Upper lobe of right lung (tissue), 1 donor: ENCODE measurements at regions not wholly inside any gene's neighbourhood (a gene's known extent, or its start where the extent isn't known, plus 50 kb on each side); places are given as distances from the start of the nearest gene placed in this dataset.

Source experiments
- ATAC-seq: fragments of 200-7000 bp; cut with Tn5 transposase; one replicate; pipeline ENCODE4 v1.9.1; 2020; ENCODE audit warnings: mild to moderate bottlenecking, moderate library complexity
- DNase-seq: peaks from one replicate; pipeline ENCODE4 v3.0.0-alpha.2; 2020
- H3K27ac ChIP-seq: fragments of 200-600 bp; one replicate; pipeline ENCODE4 v1.8.0; 2022
- H3K27me3 ChIP-seq: fragments of 200-600 bp; one replicate; pipeline ENCODE4 v1.8.0; 2022; ENCODE audit warnings: mild to moderate bottlenecking
- H3K36me3 ChIP-seq: fragments of 200-600 bp; one replicate; pipeline ENCODE4 v1.8.0; 2022
- H3K4me1 ChIP-seq: fragments of 200-600 bp; one replicate; pipeline ENCODE4 v1.8.0; 2022
- H3K4me3 ChIP-seq: fragments of 200-600 bp; one replicate; pipeline ENCODE4 v1.8.0; 2022; ENCODE audit warnings: mild to moderate bottlenecking
- H3K9me3 ChIP-seq: fragments of 200-600 bp; one replicate; pipeline ENCODE4 v1.8.0; 2022
- intact Hi-C: fragments of 100-400 bp; cut with DNase I; formaldehyde crosslinking; loops from one replicate; pipeline ENCODE4 v1.11.0; 2022
- TF ChIP-seq, protein P1 (sequence below): fragments of 200-600 bp; IDR thresholded peaks from one replicate; pipeline ENCODE4 v1.8.0; 2022; ENCODE audit warnings: antibody characterized with exemption
- donor health status: DM: no; HTN: yes; CAD: no; lungs with severe emphysema.

DNA sequence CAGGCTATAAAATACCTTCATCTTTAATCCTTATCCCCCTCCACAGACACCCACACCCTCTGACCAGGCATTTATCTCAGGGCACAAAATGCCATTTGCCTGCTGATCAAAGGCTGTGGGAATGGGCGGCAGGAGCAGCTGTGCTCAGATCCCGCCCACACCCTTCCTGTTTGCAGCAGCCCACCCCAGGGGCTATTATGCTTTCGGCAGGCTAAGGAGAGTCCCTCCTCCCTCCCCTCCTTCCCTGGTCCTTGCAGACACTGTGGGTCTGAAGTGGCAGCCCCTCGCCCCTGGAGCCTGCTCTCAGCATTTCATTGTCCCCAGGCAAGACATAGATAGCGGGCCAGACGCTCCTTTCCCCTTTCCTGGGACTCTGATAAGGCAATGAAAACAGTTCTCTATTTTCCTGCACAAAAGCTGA is 220.8 kb upstream of the HEY2 start:
- intact Hi-C loops = no loop called here

DNA sequence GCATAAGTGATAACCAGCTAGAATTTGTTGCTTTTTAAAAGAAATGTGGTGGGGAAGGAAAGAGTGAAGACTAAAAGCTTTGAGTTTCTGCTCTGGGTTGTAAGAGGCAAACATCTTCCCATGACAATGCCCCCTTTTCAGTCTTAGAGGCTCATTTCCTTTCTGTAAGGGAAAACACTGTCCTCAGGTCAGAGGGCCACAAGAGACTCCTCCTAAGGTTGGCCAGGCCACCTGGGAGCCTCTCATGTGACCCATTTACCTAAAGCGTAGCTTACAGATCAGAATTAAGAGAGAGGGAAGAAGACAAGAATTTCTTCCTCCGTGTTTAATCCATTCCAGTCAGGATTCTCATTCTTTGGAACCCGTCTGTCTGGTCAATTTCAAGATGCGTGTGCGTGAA is 220.4 kb upstream of the HEY2 start:
- intact Hi-C loops = no loop called here
- H3K36me3 ChIP-seq = no peaks in the 10 kb centered on the region

More for the DNA sequence above, 220.8 kb upstream of the HEY2 start:
- Histone ChIP-seq H3K27ac (no peak overlapping the region), H3K4me3 (no peak overlapping the region), H3K4me1 (no peaks in the 10 kb centered on the region), H3K9me3 (no peaks in the 10 kb centered on the region), H3K27me3 (peaks cover 12% of the 10 kb centered on the region), H3K36me3 (no peaks in the 10 kb centered on the region)
- TF ChIP-seq, protein P1, sequence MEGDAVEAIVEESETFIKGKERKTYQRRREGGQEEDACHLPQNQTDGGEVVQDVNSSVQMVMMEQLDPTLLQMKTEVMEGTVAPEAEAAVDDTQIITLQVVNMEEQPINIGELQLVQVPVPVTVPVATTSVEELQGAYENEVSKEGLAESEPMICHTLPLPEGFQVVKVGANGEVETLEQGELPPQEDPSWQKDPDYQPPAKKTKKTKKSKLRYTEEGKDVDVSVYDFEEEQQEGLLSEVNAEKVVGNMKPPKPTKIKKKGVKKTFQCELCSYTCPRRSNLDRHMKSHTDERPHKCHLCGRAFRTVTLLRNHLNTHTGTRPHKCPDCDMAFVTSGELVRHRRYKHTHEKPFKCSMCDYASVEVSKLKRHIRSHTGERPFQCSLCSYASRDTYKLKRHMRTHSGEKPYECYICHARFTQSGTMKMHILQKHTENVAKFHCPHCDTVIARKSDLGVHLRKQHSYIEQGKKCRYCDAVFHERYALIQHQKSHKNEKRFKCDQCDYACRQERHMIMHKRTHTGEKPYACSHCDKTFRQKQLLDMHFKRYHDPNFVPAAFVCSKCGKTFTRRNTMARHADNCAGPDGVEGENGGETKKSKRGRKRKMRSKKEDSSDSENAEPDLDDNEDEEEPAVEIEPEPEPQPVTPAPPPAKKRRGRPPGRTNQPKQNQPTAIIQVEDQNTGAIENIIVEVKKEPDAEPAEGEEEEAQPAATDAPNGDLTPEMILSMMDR = no peak
- DNase-seq = no peak
- ATAC-seq = no peak

DNA sequence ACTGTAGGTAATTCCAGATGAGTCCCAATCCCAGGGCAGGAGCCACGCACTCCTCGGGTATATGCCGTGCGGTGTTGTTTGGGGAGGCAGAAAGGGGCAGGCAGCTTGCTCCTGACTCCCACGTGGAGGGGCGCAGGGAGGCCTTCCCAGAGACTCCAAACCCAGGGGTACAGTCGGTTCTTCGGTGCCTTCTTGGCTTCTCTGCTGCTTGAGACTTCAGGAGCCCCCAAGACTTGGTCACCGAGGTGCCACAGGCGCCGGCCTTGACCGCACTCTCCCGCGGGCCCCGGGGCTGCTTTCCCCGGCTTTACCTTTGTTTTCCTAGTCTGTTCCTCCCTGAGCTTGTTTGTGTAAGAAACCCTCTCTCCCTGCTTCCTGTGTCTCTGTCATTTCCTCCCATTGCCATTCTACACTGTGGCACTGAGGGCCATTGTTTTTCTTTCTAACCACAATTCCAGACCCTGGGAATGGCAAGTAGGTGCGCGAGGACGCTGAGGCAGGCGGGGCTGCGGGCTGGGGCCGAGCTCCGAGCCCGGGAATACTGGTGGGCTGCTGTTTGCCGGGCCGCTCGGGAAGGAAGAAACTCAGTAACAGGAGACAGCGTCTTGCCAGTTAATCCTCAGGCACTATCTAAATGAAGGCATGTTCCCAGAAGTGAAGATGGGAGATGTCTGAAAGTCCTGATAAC is 215.6 kb upstream of the HEY2 start:
- Histone ChIP-seq H3K9me3 (no peaks in the 10 kb centered on the region), H3K27me3 (peaks cover 24% of the 10 kb centered on the region), H3K4me3 (no peak overlapping the region), H3K36me3 (no peaks in the 10 kb centered on the region), H3K27ac (no peak overlapping the region), H3K4me1 (no peaks in the 10 kb centered on the region)
- TF ChIP-seq, protein P1 = no peak
- intact Hi-C loops = no loop called here
- DNase-seq = no peak
- ATAC-seq = no peak

More for the DNA sequence above, 220.4 kb upstream of the HEY2 start:
- peaks cover 15% of the 10 kb centered on the region for H3K27me3 ChIP-seq
- DNase-seq = no peak
- H3K9me3 ChIP-seq = no peaks in the 10 kb centered on the region
- ATAC-seq = no peak
- no peaks in the 10 kb centered on the region for H3K4me1 ChIP-seq
- H3K4me3 ChIP-seq = no peak overlapping the region
- TF ChIP-seq, protein P1 = no peak
- H3K27ac ChIP-seq = no peak overlapping the region

DNA sequence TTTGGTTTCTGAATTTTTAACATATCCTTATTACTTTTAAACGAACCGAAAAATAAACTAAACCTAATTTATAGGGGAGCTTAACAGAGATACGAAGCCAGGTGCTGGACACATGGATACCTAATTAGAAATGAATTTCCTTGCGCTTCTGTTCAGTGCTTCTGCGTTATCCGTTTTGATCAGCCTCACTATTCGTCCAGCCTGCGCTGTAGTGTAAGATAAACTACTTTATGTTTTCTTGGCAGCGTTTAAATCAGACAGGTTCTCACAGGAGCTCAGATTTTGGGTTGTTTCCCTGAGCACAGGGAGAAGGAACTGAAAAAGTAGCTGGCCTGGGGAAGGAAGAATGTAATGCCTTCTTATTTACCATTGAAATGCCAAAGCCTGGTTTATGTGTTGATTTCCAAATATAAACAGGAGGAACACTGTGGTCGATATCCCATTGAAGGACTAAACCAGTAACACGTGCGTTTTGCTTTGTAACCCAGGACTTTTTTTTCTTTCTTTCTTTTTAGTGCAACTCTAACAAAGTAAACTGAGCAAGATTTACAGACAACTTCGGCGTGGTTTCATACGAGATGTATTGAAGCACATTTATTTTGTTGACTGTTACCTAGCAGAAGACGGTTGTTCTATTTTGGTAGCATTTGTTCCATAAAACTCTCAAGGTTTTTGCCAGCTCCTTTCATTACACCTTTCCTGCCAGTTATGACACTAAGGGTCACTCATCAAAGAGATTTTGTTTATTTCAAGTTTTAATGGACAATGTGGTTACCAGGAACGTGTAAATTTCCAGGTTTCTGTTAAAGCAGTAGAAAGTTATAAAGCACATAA is 214.8 kb upstream of the HEY2 start:
- Histone ChIP-seq H3K27ac (no peak overlapping the region), H3K36me3 (no peaks in the 10 kb centered on the region), H3K9me3 (no peaks in the 10 kb centered on the region), H3K4me1 (no peaks in the 10 kb centered on the region), H3K27me3 (peaks cover 24% of the 10 kb centered on the region), H3K4me3 (no peak overlapping the region)
- ATAC-seq (no peak), DNase-seq (no peak)
- TF ChIP-seq, protein P1 = no peak
- intact Hi-C loops = no loop called here

DNA sequence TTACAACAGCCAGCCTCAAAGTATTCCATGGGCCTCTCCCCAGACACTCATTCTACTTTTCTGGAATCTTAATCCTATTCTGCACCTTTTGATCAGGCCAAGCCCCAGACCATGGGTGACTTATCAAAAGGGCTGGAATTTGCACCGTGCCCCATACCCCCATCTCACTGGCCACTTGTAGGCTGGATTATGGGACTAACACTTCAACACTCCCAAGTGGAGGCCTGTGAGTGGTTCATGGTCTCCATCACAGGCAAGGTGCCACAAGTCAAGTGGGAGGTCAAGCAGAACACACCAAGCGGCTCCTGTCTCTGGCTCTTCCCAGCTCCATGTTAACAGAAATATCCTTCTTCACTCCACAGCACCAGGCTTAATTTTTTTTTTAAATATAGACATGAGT is 212.3 kb upstream of the HEY2 start:
- Histone ChIP-seq H3K27ac (no peak overlapping the region), H3K9me3 (no peaks in the 10 kb centered on the region), H3K27me3 (peaks cover 24% of the 10 kb centered on the region), H3K4me3 (no peak overlapping the region), H3K36me3 (no peaks in the 10 kb centered on the region), H3K4me1 (no peaks in the 10 kb centered on the region)
- TF ChIP-seq, protein P1 = no peak
- DNase-seq (no peak), ATAC-seq (no peak)
- intact Hi-C loops = no loop called here
